ENCODE measurements at regions not wholly inside any gene's neighbourhood (a gene's known extent, or its start where the extent isn't known, plus 50 kb on each side); places are given as distances from the start of the nearest gene placed in this dataset.
"Not testable (repeated sequence)": the region's sequence is repeated elsewhere in the genome, so short reads cannot be mapped to it uniquely, and the experiment has no call there.

GRCh38 chr4:122077653-122078052, 74.5 kb upstream of the BLTP1 start:
- H3K4me3 ChIP-seq (ENCODE audit: low read length in 2 of 2); H3K36me3 ChIP-seq (ENCODE audit: control insufficient read depth in 2 of 2, insufficient read depth in 2 of 2, low read length in 1 of 2); H3K27me3 ChIP-seq (ENCODE audit: control insufficient read depth in 2 of 2, insufficient read depth in 1 of 2, low read length in 1 of 2); H3K27ac ChIP-seq (ENCODE audit: low read depth in 1 of 2, low read length in 1 of 2); DNase-seq (ENCODE audit: low read depth in 6 of 9, low spot score in 9 of 9); H3K4me1 ChIP-seq (ENCODE audit: control insufficient read depth in 2 of 2, insufficient read depth in 2 of 2, low read length in 2 of 2); H3K9me3 ChIP-seq (ENCODE audit: control insufficient read depth in 2 of 2, insufficient read depth in 1 of 2, low read length in 1 of 2): not testable (repeated sequence)
- WGBS, result 80% methylated on average over 6 of the region's 6 CpGs

- H3K27ac ChIP-seq (ENCODE audit: low read depth in 1 of 2, low read length in 1 of 2); DNase-seq (ENCODE audit: low read depth in 6 of 9, low spot score in 9 of 9); H3K9me3 ChIP-seq (ENCODE audit: control insufficient read depth in 2 of 2, insufficient read depth in 1 of 2, low read length in 1 of 2); H3K27me3 ChIP-seq (ENCODE audit: control insufficient read depth in 2 of 2, insufficient read depth in 1 of 2, low read length in 1 of 2); H3K4me1 ChIP-seq (ENCODE audit: control insufficient read depth in 2 of 2, insufficient read depth in 2 of 2, low read length in 2 of 2); H3K36me3 ChIP-seq (ENCODE audit: control insufficient read depth in 2 of 2, insufficient read depth in 2 of 2, low read length in 1 of 2); H3K4me3 ChIP-seq (ENCODE audit: low read length in 2 of 2): not testable (repeated sequence)
- 13% methylated on average over 2 of the region's 2 CpGs for WGBS
Measured at GRCh38 chr4:122076835-122077234, 75.3 kb upstream of the BLTP1 start.

DNA sequence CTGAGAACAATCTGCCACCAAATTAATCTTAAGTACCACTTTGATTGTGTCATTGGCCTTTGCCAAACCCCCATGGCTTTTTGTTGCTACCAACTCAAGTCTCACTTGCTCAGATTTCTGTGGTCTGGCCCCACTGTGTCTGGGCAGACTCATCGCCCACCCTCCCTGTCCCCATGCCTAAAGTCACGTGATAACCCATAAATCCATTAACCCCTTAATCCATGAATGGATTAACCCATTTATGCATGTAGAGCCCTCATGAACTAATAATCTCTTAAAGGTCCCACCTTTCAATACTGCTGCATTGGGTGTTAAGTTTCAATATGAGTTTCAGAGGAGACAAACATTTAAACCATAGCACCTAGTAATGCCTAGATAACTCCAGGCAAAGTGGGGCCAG, 78.5 kb upstream of the BLTP1 start:
- H3K9me3 ChIP-seq (ENCODE audit: control insufficient read depth in 2 of 2, insufficient read depth in 1 of 2, low read length in 1 of 2), result no peaks in the 10 kb centered on the region
- no peaks in the 10 kb centered on the region for H3K36me3 ChIP-seq (ENCODE audit: control insufficient read depth in 2 of 2, insufficient read depth in 2 of 2, low read length in 1 of 2)
- 85% methylated on average over 2 of the region's 2 CpGs for WGBS
- H3K4me1 ChIP-seq (ENCODE audit: control insufficient read depth in 2 of 2, insufficient read depth in 2 of 2, low read length in 2 of 2), result no peaks in the 10 kb centered on the region
- DNase-seq (ENCODE audit: low read depth in 6 of 9, low spot score in 9 of 9), result no peak
- H3K27ac ChIP-seq (ENCODE audit: low read depth in 1 of 2, low read length in 1 of 2), result no peak overlapping the region
- no peak overlapping the region for H3K4me3 ChIP-seq (ENCODE audit: low read length in 2 of 2)
- no peaks in the 10 kb centered on the region for H3K27me3 ChIP-seq (ENCODE audit: control insufficient read depth in 2 of 2, insufficient read depth in 1 of 2, low read length in 1 of 2)

GRCh38 chr4:122065915-122066314, 86.2 kb upstream of the BLTP1 start:
- H3K4me1 ChIP-seq (ENCODE audit: control insufficient read depth in 2 of 2, insufficient read depth in 2 of 2, low read length in 2 of 2), result no peaks in the 10 kb centered on the region
- H3K27ac ChIP-seq (ENCODE audit: low read depth in 1 of 2, low read length in 1 of 2), result no peak overlapping the region
- no peaks in the 10 kb centered on the region for H3K36me3 ChIP-seq (ENCODE audit: control insufficient read depth in 2 of 2, insufficient read depth in 2 of 2, low read length in 1 of 2)
- no peaks in the 10 kb centered on the region for H3K9me3 ChIP-seq (ENCODE audit: control insufficient read depth in 2 of 2, insufficient read depth in 1 of 2, low read length in 1 of 2)
- 87% methylated on average over 6 of the region's 6 CpGs for WGBS
- no peak for DNase-seq (ENCODE audit: low read depth in 6 of 9, low spot score in 9 of 9)
- no peak overlapping the region for H3K4me3 ChIP-seq (ENCODE audit: low read length in 2 of 2)
- no peaks in the 10 kb centered on the region for H3K27me3 ChIP-seq (ENCODE audit: control insufficient read depth in 2 of 2, insufficient read depth in 1 of 2, low read length in 1 of 2)

DNA sequence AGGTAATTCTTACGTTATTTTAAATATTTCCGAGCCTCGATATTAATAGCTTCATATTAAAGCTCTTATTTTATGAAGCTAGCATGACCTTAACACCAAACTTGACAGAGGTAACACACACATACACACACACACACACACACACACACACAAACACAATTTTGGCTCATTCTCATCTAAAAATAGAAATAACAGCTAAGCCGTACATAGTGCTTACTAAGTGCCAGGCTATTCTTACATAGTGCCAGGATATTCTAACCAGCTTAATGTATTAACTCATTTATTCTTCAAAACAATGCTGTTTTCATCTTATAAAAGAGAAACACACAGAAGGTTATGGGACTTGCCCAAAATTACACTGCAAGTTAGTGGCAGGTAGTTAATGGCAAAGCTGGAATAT, 87.0 kb upstream of the BLTP1 start:
- Histone ChIP-seq H3K4me3 (ENCODE audit: low read length in 2 of 2) (no peak overlapping the region), H3K36me3 (ENCODE audit: control insufficient read depth in 2 of 2, insufficient read depth in 2 of 2, low read length in 1 of 2) (no peaks in the 10 kb centered on the region), H3K4me1 (ENCODE audit: control insufficient read depth in 2 of 2, insufficient read depth in 2 of 2, low read length in 2 of 2) (no peaks in the 10 kb centered on the region), H3K9me3 (ENCODE audit: control insufficient read depth in 2 of 2, insufficient read depth in 1 of 2, low read length in 1 of 2) (no peaks in the 10 kb centered on the region), H3K27me3 (ENCODE audit: control insufficient read depth in 2 of 2, insufficient read depth in 1 of 2, low read length in 1 of 2) (no peaks in the 10 kb centered on the region), H3K27ac (ENCODE audit: low read depth in 1 of 2, low read length in 1 of 2) (no peak overlapping the region)
- 97% methylated on average over 4 of the region's 4 CpGs for WGBS
- no peak for DNase-seq (ENCODE audit: low read depth in 6 of 9, low spot score in 9 of 9)

- 94% methylated on average over 4 of the region's 4 CpGs for WGBS
- Histone ChIP-seq H3K27me3 (ENCODE audit: control insufficient read depth in 2 of 2, insufficient read depth in 1 of 2, low read length in 1 of 2) (no peaks in the 10 kb centered on the region), H3K27ac (ENCODE audit: low read depth in 1 of 2, low read length in 1 of 2) (no peak overlapping the region), H3K4me3 (ENCODE audit: low read length in 2 of 2) (no peak overlapping the region), H3K36me3 (ENCODE audit: control insufficient read depth in 2 of 2, insufficient read depth in 2 of 2, low read length in 1 of 2) (no peaks in the 10 kb centered on the region), H3K4me1 (ENCODE audit: control insufficient read depth in 2 of 2, insufficient read depth in 2 of 2, low read length in 2 of 2) (no peaks in the 10 kb centered on the region), H3K9me3 (ENCODE audit: control insufficient read depth in 2 of 2, insufficient read depth in 1 of 2, low read length in 1 of 2) (no peaks in the 10 kb centered on the region)
- no peak for DNase-seq (ENCODE audit: low read depth in 6 of 9, low spot score in 9 of 9)
Measured at GRCh38 chr4:122053186-122053585, 98.9 kb upstream of the BLTP1 start.

GRCh38 chr4:122052677-122053076, 99.5 kb upstream of the BLTP1 start:
- Histone ChIP-seq H3K27me3 (ENCODE audit: control insufficient read depth in 2 of 2, insufficient read depth in 1 of 2, low read length in 1 of 2) (no peaks in the 10 kb centered on the region), H3K4me1 (ENCODE audit: control insufficient read depth in 2 of 2, insufficient read depth in 2 of 2, low read length in 2 of 2) (no peaks in the 10 kb centered on the region), H3K9me3 (ENCODE audit: control insufficient read depth in 2 of 2, insufficient read depth in 1 of 2, low read length in 1 of 2) (no peaks in the 10 kb centered on the region), H3K36me3 (ENCODE audit: control insufficient read depth in 2 of 2, insufficient read depth in 2 of 2, low read length in 1 of 2) (no peaks in the 10 kb centered on the region), H3K4me3 (ENCODE audit: low read length in 2 of 2) (no peak overlapping the region), H3K27ac (ENCODE audit: low read depth in 1 of 2, low read length in 1 of 2) (no peak overlapping the region)
- 57% methylated on average over 3 of the region's 3 CpGs for WGBS
- DNase-seq (ENCODE audit: low read depth in 6 of 9, low spot score in 9 of 9), result no peak

GRCh38 chr4:122050841-122051240, 99.0 kb upstream of the TRPC3 start:
- Histone ChIP-seq H3K27me3 (ENCODE audit: control insufficient read depth in 2 of 2, insufficient read depth in 1 of 2, low read length in 1 of 2) (no peaks in the 10 kb centered on the region), H3K27ac (ENCODE audit: low read depth in 1 of 2, low read length in 1 of 2) (no peak overlapping the region), H3K9me3 (ENCODE audit: control insufficient read depth in 2 of 2, insufficient read depth in 1 of 2, low read length in 1 of 2) (no peaks in the 10 kb centered on the region), H3K36me3 (ENCODE audit: control insufficient read depth in 2 of 2, insufficient read depth in 2 of 2, low read length in 1 of 2) (no peaks in the 10 kb centered on the region), H3K4me1 (ENCODE audit: control insufficient read depth in 2 of 2, insufficient read depth in 2 of 2, low read length in 2 of 2) (no peaks in the 10 kb centered on the region), H3K4me3 (ENCODE audit: low read length in 2 of 2) (no peak overlapping the region)
- WGBS, result 90% methylated on average over 3 of the region's 3 CpGs
- DNase-seq (ENCODE audit: low read depth in 6 of 9, low spot score in 9 of 9), result no peak

DNA sequence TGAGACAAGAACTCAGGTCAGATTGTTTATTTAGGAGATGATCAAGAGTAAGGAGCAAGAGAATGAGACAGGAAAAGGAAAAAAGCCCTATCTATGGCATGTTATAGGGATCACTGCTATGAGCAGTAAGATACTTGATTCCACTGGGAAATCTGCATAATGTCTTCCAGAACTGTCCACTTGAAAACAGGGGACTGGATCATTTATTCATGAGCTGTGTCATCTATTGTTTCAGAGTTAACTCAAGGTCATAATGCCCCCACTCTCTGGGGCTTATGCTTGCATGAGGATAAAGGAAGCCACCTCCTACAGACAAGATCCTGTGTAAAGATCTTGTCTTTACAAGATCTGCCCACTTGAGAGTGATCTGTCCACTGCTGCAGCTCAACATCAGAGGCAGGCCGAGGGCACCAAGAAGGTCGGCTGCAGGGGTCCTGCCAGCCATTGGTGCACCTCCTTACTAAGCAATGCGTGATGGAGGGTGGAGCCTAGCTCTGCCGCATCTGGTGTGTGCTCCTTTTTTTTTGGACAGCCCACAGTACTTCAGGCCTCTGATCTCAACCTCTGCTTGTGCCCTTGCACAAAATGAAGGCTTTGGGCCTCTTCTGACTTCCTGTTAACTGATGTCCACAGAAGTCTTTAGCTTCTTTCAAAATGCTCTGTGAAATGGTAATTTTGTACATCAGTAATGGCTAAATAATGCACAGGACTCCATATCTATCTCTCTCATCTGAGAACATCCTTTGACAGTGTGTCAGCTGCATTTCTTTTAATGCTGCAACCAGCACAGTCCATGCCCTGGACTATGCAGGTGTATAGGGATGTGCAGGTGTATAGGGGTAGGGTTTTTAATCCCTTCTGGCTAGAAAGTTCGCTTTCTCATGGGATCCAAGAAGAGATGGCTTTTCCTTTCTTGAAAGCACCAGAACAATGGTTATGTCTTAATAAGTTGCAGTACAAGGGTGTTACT, 95.9 kb upstream of the TRPC3 start:
- Histone ChIP-seq H3K4me3 (ENCODE audit: low read length in 2 of 2) (no peak overlapping the region), H3K4me1 (ENCODE audit: control insufficient read depth in 2 of 2, insufficient read depth in 2 of 2, low read length in 2 of 2) (no peaks in the 10 kb centered on the region), H3K9me3 (ENCODE audit: control insufficient read depth in 2 of 2, insufficient read depth in 1 of 2, low read length in 1 of 2) (no peaks in the 10 kb centered on the region), H3K27me3 (ENCODE audit: control insufficient read depth in 2 of 2, insufficient read depth in 1 of 2, low read length in 1 of 2) (no peaks in the 10 kb centered on the region), H3K36me3 (ENCODE audit: control insufficient read depth in 2 of 2, insufficient read depth in 2 of 2, low read length in 1 of 2) (no peaks in the 10 kb centered on the region), H3K27ac (ENCODE audit: low read depth in 1 of 2, low read length in 1 of 2) (no peak overlapping the region)
- no peak for DNase-seq (ENCODE audit: low read depth in 6 of 9, low spot score in 9 of 9)
- WGBS, result 97% methylated on average over 5 of the region's 5 CpGs
